ENCODE measurements at regions not wholly inside any gene's neighbourhood (a gene's known extent, or its start where the extent isn't known, plus 50 kb on each side); places are given as distances from the start of the nearest gene placed in this dataset.

DNA sequence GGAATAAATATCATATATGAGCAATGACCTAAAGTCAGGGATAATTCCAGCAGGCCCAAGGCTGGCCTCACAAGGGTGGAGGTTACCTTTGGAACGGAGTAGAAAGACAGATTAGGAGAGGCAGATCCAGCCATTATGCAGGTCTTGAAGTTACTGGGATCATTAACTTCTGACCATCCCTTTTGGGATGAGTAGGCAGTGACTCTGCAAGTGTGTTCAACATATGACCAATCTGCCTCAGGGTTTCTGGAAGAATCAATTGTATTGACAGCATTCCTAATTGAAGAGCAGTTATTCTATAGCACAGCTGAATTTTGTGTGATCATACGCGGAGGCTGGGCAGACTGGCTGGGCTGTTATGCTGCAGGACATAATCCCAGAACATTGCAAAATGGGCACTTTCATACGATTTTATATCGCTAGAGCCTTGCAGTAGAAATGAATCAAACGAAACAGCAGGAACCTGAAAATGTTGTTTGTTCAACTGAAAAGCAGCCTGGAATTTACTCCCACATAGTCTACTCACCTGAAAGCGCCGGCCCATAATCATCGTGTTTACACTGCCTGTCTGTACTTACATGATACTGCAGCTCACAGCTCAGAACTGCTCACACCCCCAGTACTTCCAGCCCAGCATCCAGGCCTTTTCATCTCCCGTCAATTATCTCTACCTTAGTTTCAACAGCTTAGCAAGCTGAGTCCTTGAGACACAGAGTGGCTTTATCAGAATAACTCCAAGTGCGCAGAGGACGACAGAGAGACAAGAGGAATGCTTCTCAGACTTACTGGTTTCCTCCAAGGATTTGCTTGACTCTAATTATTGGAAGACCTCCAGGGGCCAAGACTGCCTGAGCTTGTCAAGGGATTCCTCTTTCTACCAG is 556.1 kb downstream of the EFNB2 start:
- no peak for DNase-seq (ENCODE audit: low spot score)

GRCh38 chr13:105974380-105974779 is 561.1 kb downstream of the EFNB2 start:
- DNase-seq (ENCODE audit: low spot score): no peak

DNA sequence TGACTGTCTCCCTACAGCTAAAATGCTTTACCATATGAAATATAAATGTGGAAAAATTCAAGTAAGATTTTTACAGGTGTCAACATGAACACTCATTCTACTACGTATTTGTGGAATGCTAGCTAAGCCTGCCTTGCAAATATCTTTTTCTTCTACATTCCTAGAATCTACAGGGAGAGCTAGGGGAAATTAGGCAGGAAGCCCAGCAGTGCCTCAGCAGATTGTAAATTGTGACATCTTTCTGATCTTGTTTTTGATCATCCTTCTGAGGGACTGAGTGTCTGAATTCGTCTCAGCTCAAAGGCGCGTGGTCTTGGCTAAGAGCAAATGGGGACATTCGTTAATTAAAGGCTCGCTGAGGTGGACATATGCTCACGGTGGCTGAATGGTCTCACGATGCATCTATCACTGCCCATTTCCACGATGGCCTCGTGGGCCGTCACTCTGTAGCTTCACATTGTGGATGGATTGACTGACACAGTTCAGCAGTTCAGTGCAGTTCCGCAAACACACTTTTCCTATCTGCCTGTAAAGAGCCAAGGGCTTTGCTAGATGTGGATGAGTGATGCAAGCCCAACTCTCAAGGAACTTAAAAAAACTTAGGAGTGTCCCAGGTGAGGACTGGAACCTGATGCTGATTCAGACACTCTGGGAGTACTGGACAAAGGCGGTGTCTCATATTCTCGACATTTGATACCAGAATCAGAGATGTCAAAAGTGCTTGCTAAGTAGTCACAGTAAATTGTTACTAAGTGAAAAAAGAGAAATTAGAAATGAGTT is 562.5 kb downstream of the EFNB2 start:
- DNase-seq (ENCODE audit: low spot score): no peak

GRCh38 chr13:105972306-105972721 is 563.1 kb downstream of the EFNB2 start:
- no peak for DNase-seq (ENCODE audit: low spot score)

DNA sequence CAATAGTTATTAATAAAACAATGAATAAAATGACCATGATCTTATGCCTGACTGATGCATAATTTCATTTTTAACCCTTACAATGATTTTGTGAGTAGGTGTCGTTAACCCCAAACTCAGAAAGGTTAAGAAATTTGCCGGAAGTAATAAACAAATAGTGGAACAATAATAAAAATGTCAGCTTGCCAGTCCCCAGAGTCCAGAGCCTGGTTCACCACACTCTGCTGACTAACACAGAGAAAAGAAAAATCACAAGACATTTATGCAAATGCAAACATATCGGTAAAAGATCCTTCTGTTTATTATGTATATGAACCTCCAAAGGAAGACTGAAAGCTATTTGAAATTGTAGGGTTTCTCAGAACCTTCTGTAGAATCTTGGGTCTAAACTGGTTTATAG is 563.7 kb downstream of the EFNB2 start:
- no peak for DNase-seq (ENCODE audit: low spot score)

- DNase-seq (ENCODE audit: low spot score): no peak
Observed at GRCh38 chr13:105971312-105971711, 564.1 kb downstream of the EFNB2 start.

GRCh38 chr13:105969761-105970160 is 565.7 kb downstream of the EFNB2 start:
- no peak for DNase-seq (ENCODE audit: low spot score)

DNA sequence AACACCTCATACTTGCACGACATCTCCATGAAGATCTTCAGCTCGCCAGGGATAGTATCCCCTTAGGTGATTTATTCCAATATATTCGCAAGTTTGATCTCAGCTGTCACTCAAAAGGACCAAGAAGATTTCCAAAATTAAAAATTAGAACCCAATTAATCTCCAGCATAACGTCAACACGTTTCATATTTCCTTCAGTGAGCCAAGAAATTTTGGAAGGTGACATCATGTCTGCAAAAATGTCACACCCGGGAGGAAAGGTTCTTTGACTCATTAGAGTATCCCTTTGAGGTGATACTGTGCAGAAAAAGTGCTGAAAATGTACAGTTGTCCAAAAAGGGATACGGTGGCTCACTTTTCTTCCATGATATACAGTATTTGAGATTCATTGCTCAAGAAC is 569.6 kb downstream of the EFNB2 start:
- DNase-seq (ENCODE audit: low spot score): no peak

- DNase-seq (ENCODE audit: low spot score): no peak
Observed at GRCh38 chr13:105962080-105962479, 573.4 kb downstream of the EFNB2 start.

DNA sequence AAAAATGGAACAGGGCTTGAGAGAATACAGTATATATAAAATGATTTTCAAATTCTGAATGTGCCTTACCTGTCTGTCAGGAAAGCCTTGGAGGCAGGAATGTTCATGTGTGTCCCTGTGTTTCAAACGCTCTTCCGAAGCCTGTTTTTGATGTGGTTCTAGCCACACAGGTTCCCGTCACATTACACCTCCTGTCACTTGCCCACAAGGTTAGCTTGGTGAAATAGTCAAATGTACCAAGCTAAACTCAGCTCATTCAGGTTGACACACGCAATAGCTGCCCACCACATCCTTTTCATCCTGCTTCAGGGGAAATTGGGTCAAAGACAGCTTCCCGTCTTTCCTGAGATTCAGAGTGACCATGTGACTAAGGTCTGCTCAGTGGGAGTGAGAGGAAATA is 574.0 kb downstream of the EFNB2 start:
- DNase-seq (ENCODE audit: low spot score): no peak

DNA sequence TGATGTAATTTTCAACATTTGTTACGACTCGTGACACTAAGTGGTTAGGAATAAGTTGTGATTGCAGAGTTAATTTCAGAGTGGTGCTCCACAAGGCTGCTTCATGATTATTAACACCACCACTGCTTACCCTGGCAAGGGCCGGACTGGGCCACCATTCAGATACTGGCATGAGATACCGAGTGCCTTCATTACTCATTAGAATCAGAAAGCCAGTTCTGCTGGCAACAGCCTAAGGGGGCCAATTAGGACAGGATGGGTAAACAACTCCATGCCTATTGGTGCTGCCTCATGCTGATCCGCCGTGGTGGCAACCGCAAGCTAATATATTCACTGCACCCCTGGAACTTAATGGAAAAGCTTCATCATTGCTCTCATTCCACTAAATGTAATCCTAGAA is 575.1 kb downstream of the EFNB2 start:
- no peak for DNase-seq (ENCODE audit: low spot score)

DNA sequence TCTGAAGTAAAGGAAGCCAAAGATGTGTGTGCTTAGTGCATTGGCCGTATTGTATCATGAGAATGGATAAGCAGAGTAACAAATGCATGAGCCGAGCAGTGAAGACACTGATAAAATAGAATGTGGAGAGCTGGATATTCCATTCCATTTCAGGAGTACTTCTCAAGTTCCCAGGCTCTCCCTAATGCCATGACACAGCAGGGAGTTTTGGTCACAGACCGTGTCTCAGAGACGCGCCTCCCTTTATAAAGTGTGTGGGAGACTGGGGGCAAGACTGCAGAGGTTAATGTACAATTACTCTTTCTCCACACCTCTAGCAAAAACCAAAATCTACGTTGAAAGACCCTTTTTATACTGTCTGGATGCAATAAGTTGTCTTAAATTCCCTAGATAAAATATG is 575.6 kb downstream of the EFNB2 start:
- no peak for DNase-seq (ENCODE audit: low spot score)

DNA sequence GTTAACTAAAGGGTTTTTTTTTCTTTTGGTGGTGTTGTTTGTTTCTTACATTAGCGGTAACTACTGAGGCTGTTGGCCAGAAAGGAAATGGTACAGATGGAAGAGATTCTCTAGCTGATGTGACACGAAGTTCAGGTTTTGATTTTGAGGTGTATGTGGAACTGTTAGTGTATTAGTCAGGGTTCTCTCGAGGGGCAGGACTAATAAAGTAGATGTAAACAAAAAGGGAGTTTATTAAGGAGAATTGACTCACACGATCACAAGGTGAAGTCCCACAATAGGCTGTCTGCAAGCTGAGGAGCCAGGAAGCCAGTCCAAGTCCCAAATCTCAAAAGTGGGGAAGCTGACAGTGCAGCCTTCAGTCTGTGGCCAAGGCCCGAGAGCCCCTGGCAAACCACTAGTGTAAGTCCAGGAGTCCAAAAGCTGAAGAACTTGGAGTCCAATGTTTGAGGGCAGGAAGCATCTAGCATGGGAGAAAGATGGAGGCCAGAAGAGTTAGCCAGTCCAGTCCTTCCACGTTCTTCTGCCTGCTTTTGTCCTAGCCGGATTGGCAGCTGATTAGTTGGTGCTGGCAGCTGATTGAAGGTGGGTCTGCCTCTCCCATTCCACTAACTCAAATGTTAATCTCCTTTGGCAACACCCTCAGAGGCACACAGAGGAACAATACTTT is 577.6 kb downstream of the EFNB2 start:
- DNase-seq (ENCODE audit: low spot score): no peak

- no peak for DNase-seq (ENCODE audit: low spot score)
Observed at GRCh38 chr13:105956921-105957320, 578.5 kb downstream of the EFNB2 start.

DNA sequence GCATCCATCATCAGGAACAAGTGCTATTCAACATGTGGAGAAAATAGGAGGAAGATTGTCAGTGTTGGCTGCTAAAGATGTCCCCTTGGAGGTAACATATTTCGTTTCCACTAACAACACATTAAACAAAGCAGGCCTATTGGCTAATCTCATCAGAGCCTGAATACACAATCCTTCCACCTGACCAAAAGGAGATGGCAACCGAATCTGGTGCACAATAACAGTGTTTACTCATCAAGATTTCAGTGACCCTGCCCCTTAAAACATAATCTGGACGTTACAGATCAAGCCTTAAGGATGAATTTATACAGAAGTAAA is 582.5 kb downstream of the EFNB2 start:
- no peak for DNase-seq (ENCODE audit: low spot score)

- DNase-seq (ENCODE audit: low spot score): no peak
Observed at GRCh38 chr13:105952233-105952972, 583.1 kb downstream of the EFNB2 start.

GRCh38 chr13:105948143-105948542 is 587.3 kb downstream of the EFNB2 start:
- no peak for DNase-seq (ENCODE audit: low spot score)

DNA sequence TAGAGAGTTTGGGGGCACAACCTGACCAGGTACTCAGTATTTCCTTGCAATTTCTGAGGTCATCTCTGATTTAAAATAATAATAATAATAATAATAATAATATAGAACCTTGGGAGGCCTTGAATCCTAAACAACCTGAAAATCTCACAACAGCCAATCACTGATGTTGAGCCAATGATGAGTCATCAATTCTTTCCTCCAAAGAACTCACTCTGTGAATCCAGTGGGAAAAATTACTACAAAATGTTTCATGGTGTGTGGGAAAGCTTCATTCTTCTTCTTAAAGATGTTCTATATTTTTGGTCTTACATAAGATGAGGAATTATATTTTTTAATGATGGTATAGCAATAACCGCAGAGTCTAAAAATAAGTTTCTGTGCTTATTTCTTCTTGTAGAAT is 594.6 kb downstream of the EFNB2 start:
- DNase-seq (ENCODE audit: low spot score): no peak

DNA sequence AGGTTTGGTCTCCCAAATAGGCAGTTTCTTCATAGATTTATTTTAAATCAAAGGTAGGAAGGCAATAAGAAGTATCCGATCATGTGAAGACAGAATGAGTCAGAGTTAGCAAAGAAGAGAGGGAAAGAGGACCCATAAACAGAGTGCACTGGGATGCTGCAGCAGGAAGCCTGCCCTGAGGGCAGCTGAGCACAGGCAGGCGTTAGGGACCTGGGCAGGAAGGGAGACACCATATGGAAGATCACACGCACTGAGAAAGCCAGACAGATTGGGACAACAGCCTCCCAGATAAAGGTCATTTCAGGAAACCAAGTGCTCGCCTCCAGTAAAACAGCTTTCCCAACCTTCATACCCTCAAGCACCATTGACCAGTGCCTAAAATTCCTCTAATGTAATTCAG is 598.0 kb downstream of the EFNB2 start:
- DNase-seq (ENCODE audit: low spot score): no peak

- DNase-seq (ENCODE audit: low spot score): no peak
Observed at GRCh38 chr13:105936816-105937215, 598.6 kb downstream of the EFNB2 start.

GRCh38 chr13:105929505-105929904 is 606.0 kb downstream of the EFNB2 start:
- no peak for DNase-seq (ENCODE audit: low spot score)

DNA sequence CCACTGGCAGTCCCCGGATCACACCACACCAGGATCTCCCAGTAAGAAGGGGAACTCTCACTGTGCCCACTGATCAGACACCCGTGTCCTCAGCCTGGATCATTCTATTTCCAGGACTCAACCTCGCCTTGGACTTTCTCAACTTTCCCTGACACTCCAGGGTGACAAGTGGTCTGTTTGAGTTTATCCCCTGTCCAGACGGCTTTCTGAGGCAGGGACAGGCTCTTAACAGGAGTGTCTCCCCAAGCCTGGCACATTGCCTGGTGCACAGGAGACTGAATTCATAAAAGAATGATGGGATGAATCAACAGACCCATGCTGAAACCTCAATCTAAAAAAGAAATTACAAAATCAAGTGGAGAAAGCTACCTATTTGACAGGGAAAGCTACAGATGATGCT is 606.6 kb downstream of the EFNB2 start:
- no peak for DNase-seq (ENCODE audit: low spot score)
